GM18520 (cell line): ENCODE measurements at regions not wholly inside any gene's neighbourhood (a gene's known extent, or its start where the extent isn't known, plus 50 kb on each side); places are given as distances from the start of the nearest gene placed in this dataset.

ENCODE experiments used
- ATAC-seq: cut with Tn5 transposase; IDR thresholded peaks from one replicate; pipeline ENCODE4 v1.9.1; 2021; ENCODE audit not compliant: unreplicated experiment

DNA sequence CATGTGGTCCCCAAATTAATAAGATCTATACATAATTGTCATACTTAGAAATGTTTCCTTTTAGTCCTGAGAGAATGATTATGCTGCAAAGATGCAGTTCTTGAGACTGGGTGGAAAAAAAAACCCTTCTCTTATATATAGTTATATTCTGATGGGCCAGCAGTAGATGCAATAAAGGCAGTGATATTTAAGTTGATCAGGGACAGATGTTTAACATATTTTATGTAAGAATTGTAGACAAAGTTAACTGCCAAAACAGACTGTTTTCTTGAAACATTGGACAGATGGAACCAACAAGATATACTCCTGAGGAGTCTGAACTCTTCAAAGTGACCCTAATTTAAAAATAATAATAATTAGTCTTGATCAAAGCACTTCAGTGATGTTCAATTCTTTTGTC is 172.0 kb upstream of the LRIG1 start:
- no peak for ATAC-seq

DNA sequence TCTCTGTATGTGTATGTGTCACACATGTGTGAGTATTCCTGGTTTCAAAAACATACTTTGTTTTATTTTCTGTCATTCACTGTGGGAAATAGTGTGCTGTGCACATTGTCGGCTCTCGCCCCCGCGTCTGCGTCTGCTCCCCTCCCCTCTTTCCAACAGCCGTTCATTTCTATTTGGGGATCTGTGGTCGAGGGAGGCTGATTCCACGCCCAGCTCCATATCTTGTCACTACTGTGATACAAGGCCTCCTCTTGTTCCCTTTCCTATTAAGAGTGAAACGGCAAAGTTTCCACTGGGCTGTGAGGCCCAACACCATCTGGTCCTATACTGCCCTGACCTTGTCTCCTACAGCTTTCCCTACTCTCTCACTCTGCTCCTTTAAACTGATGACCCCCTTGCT is 172.5 kb upstream of the LRIG1 start:
- ATAC-seq = no peak

DNA sequence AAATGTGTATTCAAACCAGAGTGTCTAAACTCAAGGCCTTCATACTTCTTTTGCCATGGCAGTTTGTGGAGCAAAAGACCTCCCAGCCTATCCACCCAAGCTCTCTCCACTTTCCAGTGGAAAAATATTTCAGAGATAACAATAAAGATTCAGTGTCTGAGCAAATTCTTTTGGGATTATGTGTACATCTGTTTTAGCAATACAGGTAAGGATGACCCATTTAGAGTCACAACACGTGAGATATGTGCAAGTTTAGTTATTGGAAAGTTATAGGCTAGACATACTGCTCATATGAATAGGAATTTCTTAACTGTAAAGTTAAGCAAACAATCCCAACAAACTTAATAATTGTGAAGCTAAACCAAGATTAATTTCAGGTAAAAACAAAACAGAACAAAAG is 174.5 kb upstream of the LRIG1 start:
- ATAC-seq = no peak

DNA sequence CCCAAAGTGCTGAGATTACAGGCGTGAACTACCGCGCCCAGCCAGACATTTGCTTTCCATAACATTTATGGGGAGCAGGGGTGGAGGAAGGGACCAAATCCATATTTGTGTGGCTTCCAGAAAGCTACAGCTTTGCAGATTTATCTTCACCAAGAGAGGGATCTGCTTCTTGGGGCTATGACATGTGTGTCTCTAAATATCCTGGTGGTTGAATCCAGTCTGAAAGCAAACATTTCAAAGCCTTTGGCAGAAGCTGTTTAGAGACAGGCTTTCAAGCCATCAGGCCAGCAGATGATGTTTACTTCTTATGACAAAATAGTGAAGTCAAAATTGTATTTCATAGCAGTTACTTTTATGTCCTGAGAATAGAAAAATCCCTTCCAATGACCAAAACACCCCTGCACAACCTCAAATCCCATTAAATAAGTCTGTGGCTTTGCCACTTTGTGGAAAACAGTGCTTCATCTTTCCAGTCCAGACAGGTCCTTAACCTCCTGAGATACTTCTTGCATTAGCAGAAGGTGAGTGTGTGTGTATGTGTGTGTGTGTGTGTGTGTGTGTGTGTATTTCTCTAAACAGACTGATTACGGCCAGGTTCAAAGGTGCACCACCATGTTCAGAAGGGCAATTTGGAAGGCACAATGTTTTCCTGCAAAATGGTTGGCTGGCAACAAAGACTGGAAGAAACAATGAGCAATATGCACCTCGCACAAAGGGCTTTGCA is 191.4 kb upstream of the LRIG1 start:
- no peak for ATAC-seq

DNA sequence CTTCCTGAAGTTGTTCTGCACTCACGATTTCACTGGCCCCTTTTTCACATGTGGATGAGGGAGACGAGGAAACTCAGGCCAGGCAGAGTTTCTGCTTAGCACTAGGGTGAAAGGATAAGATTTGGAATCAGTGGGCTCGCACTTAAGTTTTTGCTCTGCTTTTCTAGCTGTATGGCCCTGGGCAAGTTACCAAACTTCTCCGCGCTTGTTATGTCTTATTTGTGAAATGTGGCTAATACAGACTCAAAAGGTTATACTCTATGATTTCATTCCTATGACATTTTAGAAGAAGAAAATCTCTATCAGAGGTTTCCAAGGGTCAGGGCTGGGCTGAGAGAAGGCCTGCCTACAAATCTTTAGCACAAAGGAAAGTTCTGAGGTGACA is 191.9 kb upstream of the LRIG1 start:
- no peak for ATAC-seq

DNA sequence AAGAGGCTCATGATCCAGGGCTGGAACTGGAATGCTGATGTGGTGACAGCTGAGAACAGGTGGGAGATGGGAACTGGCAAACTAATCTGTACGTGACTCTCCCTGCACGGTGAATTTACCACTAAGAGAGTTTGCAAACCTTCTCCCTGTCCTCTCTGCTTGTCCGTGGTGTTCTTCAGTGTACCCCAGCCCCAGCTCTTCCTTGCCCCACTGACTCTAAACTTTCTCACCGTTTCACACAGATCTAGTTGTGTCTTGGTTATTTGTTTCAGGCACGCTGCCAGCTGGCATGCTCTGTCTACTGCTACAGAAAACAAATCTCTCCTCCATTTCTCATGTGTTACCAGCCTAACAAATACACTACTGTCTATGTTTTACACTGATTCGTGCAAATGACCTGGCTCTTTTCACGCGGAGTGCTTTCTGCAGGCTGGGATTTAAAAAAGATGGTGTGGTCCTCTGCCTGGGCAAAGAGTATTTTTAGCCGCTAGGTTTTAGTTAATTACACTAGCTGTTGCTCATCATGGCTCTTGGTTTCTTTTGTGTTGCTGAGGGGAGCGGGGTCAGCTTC is 192.7 kb upstream of the LRIG1 start:
- no peak for ATAC-seq

DNA sequence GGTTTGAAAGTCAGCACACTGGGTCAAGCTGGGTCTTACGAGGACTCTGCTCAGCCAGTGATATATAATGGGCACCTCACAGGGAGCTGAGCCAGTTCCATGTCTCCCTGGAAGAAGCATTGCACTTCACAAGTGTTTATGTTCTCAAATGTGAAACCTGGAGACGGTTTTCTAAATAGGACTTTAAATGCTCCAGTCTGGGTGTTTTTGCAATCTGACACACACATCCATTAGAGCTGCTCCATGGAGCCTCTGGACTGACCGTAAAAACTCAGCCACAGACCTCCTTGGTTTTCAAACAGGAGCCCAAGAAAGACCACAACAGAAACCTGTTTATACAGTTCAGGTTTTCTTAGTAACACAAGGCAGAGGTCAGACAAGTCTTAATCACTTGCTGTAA is 201.3 kb upstream of the LRIG1 start:
- ATAC-seq = no peak

DNA sequence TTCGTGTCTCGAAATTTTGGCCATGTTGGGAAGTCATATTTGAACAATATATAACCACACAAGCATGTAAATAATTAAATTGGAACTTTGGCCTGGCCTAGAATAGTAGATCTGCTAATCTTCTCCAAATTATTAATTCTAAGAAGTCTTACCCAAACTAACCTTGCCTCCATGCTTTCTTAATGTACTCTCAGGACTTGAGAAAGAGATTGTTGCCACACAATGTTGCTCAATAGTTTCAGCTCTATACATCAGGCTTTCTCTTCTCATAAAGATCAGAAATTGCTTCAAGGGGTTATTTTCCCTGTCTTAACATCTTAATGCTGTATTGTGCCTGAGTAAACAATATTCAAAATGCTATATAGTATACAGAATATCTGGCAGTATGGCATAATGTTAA is 202.7 kb upstream of the LRIG1 start:
- no peak for ATAC-seq

DNA sequence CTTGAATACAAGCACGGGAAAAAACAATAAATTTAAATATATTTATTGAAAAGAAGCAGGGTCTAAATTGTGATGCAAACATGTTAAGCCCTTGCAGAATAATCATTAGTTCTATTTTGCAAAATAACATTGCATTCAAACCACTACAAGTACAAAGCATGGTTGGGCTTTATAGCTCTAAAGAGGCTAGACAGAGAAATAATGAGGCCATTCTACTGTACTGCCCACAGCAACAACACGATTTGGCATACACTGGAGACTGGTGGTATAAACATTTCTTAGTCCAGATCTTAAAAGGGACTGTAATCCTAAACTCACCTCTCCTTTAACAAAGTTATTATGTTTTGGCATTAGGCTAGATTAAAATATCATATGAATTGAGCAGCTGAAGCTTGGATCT is 204.3 kb upstream of the LRIG1 start:
- no peak for ATAC-seq

DNA sequence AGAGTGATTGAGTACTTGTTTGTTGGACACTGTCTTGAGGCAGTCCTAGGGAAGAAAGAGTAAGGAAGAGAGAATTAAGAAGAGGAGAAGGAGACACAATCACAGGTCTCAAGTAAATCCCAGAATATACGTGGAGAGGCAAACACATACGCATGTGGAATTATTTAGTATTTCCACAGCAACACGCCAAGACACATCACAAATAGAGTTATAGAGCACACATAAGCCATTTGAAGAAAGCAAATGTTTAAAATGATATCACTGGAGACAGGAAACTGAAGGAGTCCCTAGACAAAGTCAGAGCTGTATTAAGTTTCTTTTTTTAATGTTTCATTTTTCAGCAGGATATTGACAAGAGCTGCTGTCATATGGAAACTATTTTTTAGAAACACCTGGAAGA is 206.1 kb upstream of the LRIG1 start:
- ATAC-seq = no peak

DNA sequence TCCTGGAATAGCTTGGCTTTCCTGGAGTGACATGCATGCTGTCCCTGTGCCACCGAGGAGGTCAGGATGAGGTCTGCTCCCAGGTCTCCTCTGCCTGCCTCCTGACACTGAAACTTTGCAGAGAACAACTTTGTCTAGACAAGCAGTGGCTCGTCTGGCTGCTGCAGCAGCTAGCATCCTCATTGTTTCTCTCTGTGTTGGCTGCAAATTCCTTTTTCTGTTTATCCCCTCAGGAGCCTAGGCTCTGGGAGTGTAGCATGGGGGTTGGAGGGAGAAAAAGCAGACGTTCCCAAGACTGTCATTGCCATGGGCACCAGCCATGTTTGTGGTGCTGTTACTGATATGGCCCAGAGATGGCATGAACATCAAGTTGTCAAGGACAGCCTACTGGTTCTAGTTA is 208.7 kb upstream of the LRIG1 start:
- ATAC-seq = no peak

DNA sequence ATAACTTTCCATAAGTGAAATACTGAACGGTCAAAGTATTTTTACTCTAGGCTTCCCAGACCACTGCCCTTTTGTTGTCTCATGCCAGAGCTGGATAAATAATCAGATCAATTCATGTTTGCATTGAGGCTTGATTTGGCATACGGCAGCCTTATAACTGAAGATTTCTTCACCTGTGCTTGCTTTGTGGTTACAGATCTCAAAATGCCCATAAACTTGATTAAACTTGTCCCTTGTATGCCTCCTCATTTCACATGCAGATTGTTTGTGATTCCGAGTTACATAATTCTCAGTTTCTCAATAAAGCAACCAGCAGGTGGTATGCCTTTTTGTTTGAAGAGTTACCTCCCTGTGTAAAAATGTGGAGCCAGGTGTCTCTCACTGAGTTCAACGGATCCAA is 211.4 kb upstream of the LRIG1 start:
- no peak for ATAC-seq

DNA sequence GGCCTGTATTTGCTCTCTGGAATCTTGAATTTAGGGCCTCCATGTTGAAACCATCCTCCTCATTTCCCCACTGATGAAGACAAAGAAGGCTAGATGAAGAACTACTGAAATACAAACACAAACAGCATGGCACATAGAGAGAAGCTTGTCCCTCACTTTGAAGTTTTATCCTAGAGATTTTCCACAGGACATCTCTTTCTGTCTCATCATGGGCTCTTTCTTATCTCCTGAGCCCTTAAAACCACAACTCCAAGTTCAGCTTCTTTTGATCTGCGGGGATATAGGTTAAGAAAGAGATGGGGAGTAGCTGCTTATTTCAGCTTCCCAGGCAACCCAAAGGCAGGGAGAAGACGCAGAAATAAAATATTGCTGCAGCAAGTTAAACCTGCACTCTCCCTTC is 213.1 kb upstream of the LRIG1 start:
- no peak for ATAC-seq

DNA sequence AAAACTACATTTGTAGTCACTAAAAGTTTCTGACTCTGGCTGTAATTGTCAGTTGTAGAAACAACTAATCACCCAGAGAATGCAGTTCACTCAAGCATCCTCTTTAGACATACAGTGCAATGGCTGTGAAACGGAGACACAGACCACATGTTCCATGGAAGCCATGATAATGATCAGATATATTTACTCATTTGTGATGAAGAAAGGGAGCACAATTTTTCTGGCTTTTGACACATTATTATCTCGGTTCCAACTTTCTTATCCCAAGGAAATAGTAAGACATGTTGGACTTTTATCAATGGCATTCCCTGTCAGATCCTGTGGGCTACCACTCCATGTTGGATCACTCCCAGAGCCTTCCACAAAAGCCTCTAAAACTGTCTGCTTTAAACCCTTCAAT is 215.0 kb upstream of the LRIG1 start:
- no peak for ATAC-seq

DNA sequence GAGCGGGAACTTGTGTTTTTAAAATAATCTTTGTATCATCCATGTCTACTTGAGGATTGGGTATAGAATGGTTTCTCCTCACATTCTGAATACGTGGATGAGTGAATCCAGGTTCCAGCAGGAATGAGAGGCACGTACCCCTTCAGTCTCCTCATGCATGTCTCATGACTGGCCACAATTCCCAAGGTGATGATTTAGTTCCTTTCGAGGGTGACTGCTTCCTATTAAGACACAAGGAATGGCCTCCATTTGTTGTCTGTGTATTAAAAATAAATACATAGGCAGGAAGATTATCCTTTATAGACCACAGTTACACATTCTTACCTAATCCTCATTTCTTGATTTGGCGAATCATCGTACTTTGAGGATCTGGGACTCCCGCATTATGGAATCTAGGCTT is 217.0 kb upstream of the LRIG1 start:
- ATAC-seq = no peak

DNA sequence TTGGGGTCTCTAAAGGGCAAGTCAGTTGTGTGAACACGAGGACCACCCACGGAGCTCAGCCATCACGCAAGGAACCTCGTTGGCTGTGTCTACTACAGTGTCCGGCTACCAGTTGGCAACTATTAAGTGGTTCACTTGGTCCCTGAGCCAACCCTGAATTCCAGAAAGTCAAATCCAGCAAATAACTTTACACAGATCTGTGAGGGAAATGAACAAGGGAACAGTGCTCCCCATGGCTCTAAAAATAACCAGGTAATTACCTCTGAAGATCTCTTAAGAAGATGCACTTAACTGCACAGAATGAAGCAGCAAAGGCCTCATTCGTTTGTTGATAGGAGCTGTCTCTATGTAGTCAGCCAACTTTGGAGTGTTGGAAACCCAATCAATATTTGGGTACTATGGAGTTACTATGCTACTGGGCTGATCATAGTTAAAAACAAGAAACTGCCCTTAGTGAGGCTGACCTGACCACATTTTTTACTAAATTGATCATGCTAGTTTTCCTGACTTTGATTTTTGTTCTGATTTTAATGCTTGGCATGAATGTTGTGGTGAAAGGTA is 219.1 kb upstream of the LRIG1 start:
- no peak for ATAC-seq

DNA sequence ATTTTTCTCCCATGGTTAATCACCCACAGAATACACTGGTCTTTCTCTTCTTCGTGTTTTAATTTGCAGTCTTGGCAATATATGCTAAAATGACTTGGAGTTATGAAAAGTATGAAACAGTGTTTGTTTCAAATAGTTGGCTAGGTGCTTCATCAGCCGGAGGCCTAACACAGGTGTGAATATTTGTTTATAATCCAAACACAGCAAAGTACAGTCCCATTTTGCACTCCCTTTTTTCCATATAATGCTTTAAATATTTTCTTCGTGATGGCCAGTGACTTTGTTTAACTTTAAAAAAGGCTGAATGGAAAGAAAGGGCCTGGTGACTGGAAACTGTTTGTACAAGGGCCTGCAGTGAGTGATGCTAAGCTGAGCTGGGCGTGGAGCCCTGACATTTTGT is 219.7 kb upstream of the LRIG1 start:
- no peak for ATAC-seq

DNA sequence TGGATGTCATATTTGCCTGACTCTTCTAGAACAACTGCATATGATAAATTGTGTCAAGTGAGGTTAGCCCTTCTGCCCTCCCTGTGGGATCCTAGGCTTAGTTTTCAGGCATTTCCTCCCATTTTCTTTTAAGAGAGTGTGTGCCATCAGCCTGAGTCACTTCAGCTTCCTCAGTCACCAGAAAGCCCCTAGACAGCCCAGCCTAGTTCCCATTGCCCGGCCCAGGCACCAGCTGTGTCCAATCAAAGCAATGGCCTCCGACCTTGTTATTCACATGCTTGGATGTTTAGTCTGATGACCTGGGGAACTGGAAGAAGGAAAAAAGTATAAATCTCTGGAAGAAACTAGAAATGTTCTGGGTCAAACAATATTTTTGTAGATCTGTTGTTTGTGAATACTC is 221.9 kb upstream of the LRIG1 start:
- no peak for ATAC-seq

DNA sequence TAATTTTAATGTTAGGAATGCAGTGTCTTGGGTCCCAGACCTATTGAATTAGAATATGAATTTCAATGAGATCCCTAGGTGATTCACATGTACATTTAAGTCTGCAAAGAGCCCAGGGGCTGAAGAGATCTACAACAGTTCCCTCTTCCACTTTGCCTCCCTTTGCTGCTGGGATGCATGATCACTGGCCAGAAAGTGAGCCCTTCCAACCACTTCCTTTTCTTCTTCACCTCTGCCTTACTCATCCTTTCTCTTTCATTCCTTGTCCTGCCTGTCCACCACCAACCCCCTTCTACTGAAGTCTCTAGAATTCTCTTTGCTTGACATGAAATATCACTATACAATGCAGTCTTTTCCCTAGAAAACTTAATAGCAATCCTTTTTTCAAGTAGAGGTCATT is 222.4 kb upstream of the LRIG1 start:
- ATAC-seq = no peak

DNA sequence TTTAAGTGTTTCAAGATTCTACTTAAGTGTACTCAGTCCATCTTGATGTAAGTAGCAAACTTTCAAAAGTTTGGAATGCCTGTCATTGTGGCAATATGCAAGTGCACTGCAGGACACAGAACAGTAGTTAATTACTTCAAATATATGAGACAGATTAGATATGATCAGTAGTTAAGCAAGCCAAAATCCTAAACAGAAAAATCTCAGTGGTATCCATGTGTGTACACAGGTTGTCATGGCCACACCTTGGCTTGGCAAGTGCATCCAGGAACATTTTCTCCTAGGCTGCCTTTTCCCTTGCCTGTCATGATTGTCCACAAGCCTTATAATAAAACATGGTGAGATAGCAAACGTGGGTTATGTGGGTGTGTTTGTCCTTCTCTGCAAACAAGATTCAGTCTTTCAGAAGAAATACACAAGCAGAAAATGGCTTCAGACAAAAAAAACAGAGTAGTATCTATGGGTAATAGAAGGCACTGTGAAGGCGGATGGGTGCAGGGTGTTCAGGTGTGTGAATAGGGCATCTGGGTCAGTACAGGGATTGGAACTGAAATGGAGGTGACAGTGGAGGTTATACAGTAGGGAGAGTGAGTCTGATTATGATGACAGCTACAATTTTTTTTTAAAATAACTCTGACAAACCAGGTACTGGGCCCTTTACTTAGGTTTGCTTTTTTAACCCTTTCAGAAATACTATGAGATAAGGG is 229.0 kb upstream of the LRIG1 start:
- no peak for ATAC-seq

DNA sequence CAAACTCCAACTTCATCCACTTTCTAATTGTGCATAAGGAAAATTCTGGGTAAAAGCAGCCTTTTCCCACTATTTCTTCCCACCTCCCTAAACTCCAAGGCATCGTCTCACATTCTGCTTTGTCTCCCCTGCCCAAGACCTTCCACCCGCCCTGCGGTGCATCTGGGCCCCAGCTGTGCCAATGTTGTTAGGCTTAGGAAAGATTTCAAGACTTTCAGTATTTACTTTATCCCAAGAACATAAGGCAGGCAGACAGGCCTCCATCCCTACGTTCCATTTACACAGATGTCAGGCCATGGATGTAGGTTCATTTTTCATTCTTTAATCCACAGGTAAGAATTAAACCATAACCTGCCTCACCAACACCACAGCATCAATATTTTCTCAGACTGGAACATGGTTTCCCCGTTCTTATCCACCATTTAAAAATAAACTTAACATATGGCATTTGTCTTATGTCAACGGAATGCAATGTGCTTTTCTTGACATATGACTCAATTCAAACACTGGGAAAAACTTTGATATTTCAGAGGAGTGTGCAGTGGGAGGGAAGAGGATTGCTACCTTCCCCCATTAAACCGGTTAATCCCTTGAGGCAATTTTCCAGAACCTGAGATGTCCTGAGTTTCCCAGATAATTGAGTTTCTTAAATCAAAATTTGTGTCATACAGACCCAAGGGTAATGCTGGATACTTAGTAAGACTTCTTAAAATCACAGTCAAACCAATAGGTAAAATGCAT is 238.0 kb upstream of the LRIG1 start:
- ATAC-seq = no peak

DNA sequence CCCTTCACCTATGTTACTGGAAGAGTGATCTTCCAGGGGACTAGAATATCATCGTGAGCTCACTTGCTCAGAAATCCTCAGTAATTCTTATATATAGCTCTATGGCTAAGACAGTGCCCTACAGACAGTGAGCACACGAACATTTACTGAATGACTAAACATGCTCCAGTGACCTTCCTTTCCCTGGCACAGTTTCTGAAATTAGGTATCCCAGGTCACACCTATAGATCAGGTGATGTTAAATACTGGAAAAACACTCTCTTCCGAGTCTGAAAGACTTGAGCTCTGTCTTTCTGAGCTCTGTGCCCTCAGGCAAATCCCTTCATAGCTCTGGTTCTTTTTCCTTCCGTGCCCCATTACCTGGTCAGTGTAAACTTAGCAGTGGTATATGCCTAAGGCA is 239.4 kb upstream of the LRIG1 start:
- no peak for ATAC-seq
